ES-I3 (cell line): ENCODE measurements at regions not wholly inside any gene's neighbourhood (a gene's known extent, or its start where the extent isn't known, plus 50 kb on each side); places are given as distances from the start of the nearest gene placed in this dataset.
"Not testable (repeated sequence)": the region's sequence is repeated elsewhere in the genome, so short reads cannot be mapped to it uniquely, and the experiment has no call there.

Source experiments
- H3K36me3 ChIP-seq: 2 replicates; pipeline ENCODE4 v1.6.1; 2013; ENCODE audit warnings: mild to moderate bottlenecking, low read length, control low read depth, moderate library complexity; ENCODE audit not compliant: insufficient read depth
- H3K4me1 ChIP-seq: 2 replicates; pipeline ENCODE4 v1.6.1; 2013; ENCODE audit warnings: mild to moderate bottlenecking, control low read depth, low read length; ENCODE audit not compliant: insufficient read depth
- H3K9ac ChIP-seq: 2 replicates; pipeline ENCODE4 v1.6.1; 2013; ENCODE audit warnings: low read depth, mild to moderate bottlenecking, low read length, moderate library complexity
- H3K9me3 ChIP-seq: 2 replicates; pipeline ENCODE4 v1.6.1; 2013; ENCODE audit warnings: mild to moderate bottlenecking, low read length, moderate library complexity; ENCODE audit not compliant: control insufficient read depth, insufficient read depth

- peak overlapping the region; percentile 22 for H3K9ac ChIP-seq
- H3K9me3 ChIP-seq, result peaks cover 19% of the 10 kb centered on the region; the same call in 1 of the 2 replicates
- not testable (repeated sequence) for H3K36me3 ChIP-seq
- peaks cover 11% of the 10 kb centered on the region for H3K4me1 ChIP-seq
Observed at GRCh38 chr6:76562371-76562770, 489.9 kb upstream of the IMPG1 start.

- Histone ChIP-seq H3K9ac (peak overlapping the region; percentile 74), H3K4me1 (peaks cover 11% of the 10 kb centered on the region)
- H3K36me3 ChIP-seq, H3K9me3 ChIP-seq: not testable (repeated sequence)
Observed at GRCh38 chr6:76560851-76561755, 488.6 kb upstream of the IMPG1 start.

GRCh38 chr6:76553256-76553655 lies 480.8 kb upstream of the IMPG1 start:
- H3K9ac ChIP-seq, result no peak overlapping the region
- H3K36me3 ChIP-seq, result no peaks in the 10 kb centered on the region
- no peaks in the 10 kb centered on the region for H3K9me3 ChIP-seq
- peaks cover 7% of the 10 kb centered on the region for H3K4me1 ChIP-seq

GRCh38 chr6:76552268-76552667 lies 479.8 kb upstream of the IMPG1 start:
- no peaks in the 10 kb centered on the region; the same call in 1 of the 2 replicates for H3K4me1 ChIP-seq
- H3K9ac ChIP-seq, result no peak overlapping the region
- H3K9me3 ChIP-seq, result no peaks in the 10 kb centered on the region
- no peaks in the 10 kb centered on the region for H3K36me3 ChIP-seq

- H3K9me3 ChIP-seq, result no peaks in the 10 kb centered on the region
- H3K36me3 ChIP-seq, result no peaks in the 10 kb centered on the region
- no peak overlapping the region for H3K9ac ChIP-seq
- no peaks in the 10 kb centered on the region for H3K4me1 ChIP-seq
Observed at GRCh38 chr6:76533661-76534060, 461.2 kb upstream of the IMPG1 start.

GRCh38 chr6:76532647-76533046 lies 460.2 kb upstream of the IMPG1 start:
- Histone ChIP-seq H3K4me1 (no peaks in the 10 kb centered on the region), H3K36me3 (no peaks in the 10 kb centered on the region), H3K9me3 (no peaks in the 10 kb centered on the region), H3K9ac (no peak overlapping the region)

- Histone ChIP-seq H3K36me3 (no peaks in the 10 kb centered on the region), H3K4me1 (no peaks in the 10 kb centered on the region), H3K9me3 (no peaks in the 10 kb centered on the region), H3K9ac (no peak overlapping the region)
Observed at GRCh38 chr6:76518443-76518842, 446.0 kb upstream of the IMPG1 start.

- Histone ChIP-seq H3K36me3 (no peaks in the 10 kb centered on the region), H3K9ac (no peak overlapping the region), H3K9me3 (no peaks in the 10 kb centered on the region), H3K4me1 (no peaks in the 10 kb centered on the region)
Observed at GRCh38 chr6:76516924-76517323, 444.5 kb upstream of the IMPG1 start.

- no peak overlapping the region for H3K9ac ChIP-seq
- H3K9me3 ChIP-seq, result no peaks in the 10 kb centered on the region
- no peaks in the 10 kb centered on the region for H3K4me1 ChIP-seq
- H3K36me3 ChIP-seq, result no peaks in the 10 kb centered on the region
Observed at GRCh38 chr6:76510489-76510888, 438.0 kb upstream of the IMPG1 start.

- Histone ChIP-seq H3K9me3 (no peaks in the 10 kb centered on the region), H3K36me3 (no peaks in the 10 kb centered on the region), H3K9ac (no peak overlapping the region), H3K4me1 (no peaks in the 10 kb centered on the region)
Observed at GRCh38 chr6:76509397-76509796, 436.9 kb upstream of the IMPG1 start.

- Histone ChIP-seq H3K9me3 (no peaks in the 10 kb centered on the region), H3K4me1 (no peaks in the 10 kb centered on the region), H3K9ac (no peak overlapping the region), H3K36me3 (no peaks in the 10 kb centered on the region)
Observed at GRCh38 chr6:76506808-76507207, 434.3 kb upstream of the IMPG1 start.

- H3K4me1 ChIP-seq, result no peaks in the 10 kb centered on the region
- H3K9me3 ChIP-seq, result peaks cover 4% of the 10 kb centered on the region
- H3K36me3 ChIP-seq, result no peaks in the 10 kb centered on the region
- H3K9ac ChIP-seq, result no peak overlapping the region
Observed at GRCh38 chr6:76495909-76496308, 423.4 kb upstream of the IMPG1 start.

- H3K4me1 ChIP-seq, H3K36me3 ChIP-seq, H3K9ac ChIP-seq, H3K9me3 ChIP-seq: not testable (repeated sequence)
Observed at GRCh38 chr6:76491376-76491775, 418.9 kb upstream of the IMPG1 start.

- Histone ChIP-seq H3K9ac (no peak overlapping the region), H3K9me3 (no peaks in the 10 kb centered on the region), H3K4me1 (no peaks in the 10 kb centered on the region), H3K36me3 (no peaks in the 10 kb centered on the region)
Observed at GRCh38 chr6:76490456-76490855, 418.0 kb upstream of the IMPG1 start.

GRCh38 chr6:76481101-76481500 lies 408.6 kb upstream of the IMPG1 start:
- Histone ChIP-seq H3K36me3 (no peaks in the 10 kb centered on the region), H3K4me1 (no peaks in the 10 kb centered on the region), H3K9ac (no peak overlapping the region), H3K9me3 (no peaks in the 10 kb centered on the region)
